GM18951 (cell line): ENCODE measurements at regions not wholly inside any gene's neighbourhood (a gene's known extent, or its start where the extent isn't known, plus 50 kb on each side); places are given as distances from the start of the nearest gene placed in this dataset.

ENCODE experiments used
- POLR2A ChIP-seq: IDR thresholded peaks from 4 replicates; pipeline ENCODE4 v1.6.1; 2011; ENCODE audit warnings: mild to moderate bottlenecking; ENCODE audit not compliant: insufficient read length, insufficient read depth; ENCODE audit errors: extremely low read depth
- in situ Hi-C: fragments of 300-500 bp; cut with MboI; formaldehyde crosslinking; loops from one replicate; pipeline ENCODE4 v1.12.0; 2022; ENCODE audit warnings: low sequenced_read_pairs, mixed read lengths, inconsistent platforms; ENCODE audit not compliant: unreplicated experiment

GRCh38 chr3:193902607-193903511 is 233.1 kb upstream of the HES1 start:
- in situ Hi-C loops, result no loop called here
- TF ChIP-seq POLR2A, result no peak

GRCh38 chr3:193903512-193903817 is 232.5 kb upstream of the HES1 start:
- TF ChIP-seq POLR2A, result no peak
- in situ Hi-C loops, result no loop called here

GRCh38 chr3:193903966-193904365 is 232.0 kb upstream of the HES1 start:
- TF ChIP-seq POLR2A, result no peak
- in situ Hi-C loops, result no loop called here

- in situ Hi-C loops, result no loop called here
- no peak for TF ChIP-seq POLR2A
Observed at GRCh38 chr3:193905541-193906396, 230.2 kb upstream of the HES1 start.

- in situ Hi-C loops, result no loop called here
- no peak for TF ChIP-seq POLR2A
Observed at GRCh38 chr3:193906849-193907410, 229.0 kb upstream of the HES1 start.

- TF ChIP-seq POLR2A, result no peak
- in situ Hi-C loops, result no loop called here
Observed at GRCh38 chr3:193908181-193908744, 227.7 kb upstream of the HES1 start.

DNA sequence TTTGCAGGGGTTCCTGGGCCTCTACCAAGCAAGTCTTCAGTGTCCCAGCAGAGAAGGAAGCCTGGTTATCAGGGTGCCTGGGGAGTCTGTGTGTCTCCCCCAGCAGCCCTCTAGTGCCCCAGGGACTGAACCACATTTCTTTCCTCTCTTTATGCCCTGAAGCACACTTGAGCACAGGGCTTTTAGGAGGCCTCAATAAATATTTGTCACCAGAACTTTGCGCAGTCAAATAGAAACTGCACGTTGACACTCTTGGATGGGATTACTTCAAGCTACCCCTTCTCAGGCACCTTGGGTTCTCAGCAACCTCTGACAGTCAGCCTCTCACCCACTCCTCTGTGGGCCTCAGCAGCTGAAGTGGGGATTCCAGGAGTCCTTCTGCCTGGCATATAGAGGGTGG is 226.6 kb upstream of the HES1 start:
- TF ChIP-seq POLR2A, result no peak
- in situ Hi-C loops, result no loop called here

DNA sequence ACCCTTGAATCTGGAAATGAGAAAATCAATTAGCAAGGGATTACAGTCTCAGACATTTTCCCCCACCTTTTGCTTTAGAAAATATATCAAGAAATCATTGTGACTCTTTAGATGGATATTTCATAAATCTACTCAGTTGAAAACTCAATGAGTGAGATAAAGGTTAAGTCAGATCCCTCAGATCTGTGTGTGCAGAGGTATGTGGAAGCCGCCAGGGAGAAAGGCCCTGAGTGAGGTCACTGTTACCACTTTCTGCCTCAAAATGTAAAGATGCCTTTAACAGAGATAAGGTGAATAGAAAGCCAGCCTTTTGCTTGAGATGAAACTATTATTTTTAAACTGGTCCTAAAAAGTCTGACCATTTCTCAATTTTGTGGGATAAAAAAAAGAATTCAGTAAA is 225.6 kb upstream of the HES1 start:
- in situ Hi-C loops, result no loop called here
- TF ChIP-seq POLR2A, result no peak

DNA sequence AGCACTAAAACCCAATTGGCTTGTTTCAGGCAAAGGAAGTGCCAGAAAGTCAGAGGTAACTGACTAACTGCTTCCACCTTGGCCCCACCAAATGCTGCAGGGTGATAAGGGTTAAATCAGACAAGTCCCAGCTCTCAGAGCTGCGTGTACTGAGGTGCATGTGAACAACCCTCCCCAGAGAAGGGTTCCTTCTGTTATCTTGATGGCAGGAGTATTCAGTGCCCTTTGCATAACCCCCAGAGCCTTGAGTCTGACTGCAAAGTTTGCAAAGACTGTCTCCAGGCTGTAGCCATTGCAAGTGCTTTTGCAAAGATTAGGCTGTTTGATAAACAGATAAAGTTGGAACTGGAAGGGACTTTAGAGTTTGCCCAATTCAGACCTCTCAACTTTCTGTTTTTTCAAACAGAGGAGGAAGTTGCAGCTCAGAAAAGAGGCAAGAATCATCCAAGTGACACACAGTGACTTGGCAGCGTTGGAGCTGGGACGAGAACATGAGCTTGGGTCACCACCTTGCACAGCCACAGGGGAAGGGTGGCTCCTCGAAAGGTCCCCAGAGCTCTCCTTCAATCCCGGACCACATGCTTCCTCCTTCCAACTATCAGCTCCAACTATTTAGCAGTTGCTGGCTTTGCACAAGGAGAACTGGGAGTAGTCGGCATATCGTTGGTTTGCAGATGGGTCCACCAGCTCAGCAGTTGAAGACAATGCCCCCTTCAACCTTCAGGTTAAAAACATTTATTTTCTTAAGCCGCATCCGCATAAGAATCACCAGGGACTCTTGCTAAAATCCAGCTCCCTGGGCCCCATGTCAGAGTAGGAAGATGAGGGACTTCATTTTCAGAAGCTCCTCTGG is 224.8 kb upstream of the HES1 start:
- in situ Hi-C loops, result no loop called here
- TF ChIP-seq POLR2A, result no peak

- no peak for TF ChIP-seq POLR2A
- in situ Hi-C loops, result no loop called here
Observed at GRCh38 chr3:193911784-193912340, 224.1 kb upstream of the HES1 start.

DNA sequence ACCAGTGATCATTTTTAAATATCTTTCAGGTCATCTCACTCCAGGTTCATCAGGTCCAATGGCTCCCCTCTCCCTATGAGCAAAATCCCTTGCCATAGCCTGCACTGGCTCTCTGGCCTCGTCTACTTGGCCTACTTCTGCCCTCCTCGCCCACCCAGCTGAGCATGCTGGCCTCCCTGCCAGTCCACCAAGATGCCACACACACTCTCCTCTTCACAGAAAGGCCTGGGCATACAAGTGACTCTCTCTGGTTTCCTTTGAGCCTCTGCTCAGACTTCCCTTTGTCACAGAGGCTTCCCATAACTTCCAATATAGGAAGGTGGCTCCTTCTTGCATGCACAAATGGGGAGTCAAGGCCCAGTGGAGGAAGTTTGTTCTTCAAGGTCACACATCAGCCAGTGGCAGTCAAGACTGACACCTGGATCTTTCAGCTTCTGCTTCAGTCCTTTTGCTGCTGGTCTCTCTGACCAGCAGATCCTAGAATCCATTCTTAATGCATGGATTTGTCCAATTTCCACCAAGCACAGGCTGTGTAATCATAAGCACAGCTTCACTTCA is 223.2 kb upstream of the HES1 start:
- in situ Hi-C loops, result no loop called here
- no peak for TF ChIP-seq POLR2A

DNA sequence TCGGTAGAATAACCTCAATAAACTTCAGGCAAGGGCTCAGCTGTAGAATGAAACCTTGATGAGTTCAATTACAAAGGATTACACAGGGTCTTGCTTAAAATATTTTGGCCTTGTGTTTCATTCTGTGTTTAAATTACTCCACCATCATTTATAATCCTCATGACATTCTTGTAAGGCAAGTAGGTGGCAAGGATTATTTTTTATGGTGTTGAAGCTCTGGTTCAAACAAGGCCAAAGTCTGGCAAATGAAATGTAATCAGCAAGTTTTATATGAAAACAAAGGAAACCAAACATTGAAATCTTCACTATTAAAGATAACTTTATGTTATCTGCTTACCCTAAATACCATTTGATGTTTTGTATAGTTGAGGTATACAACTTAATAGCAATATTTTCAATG is 221.3 kb upstream of the HES1 start:
- no peak for TF ChIP-seq POLR2A
- in situ Hi-C loops, result no loop called here
